Esophagus muscularis mucosa (tissue), 3 donors: ENCODE measurements at regions not wholly inside any gene's neighbourhood (a gene's known extent, or its start where the extent isn't known, plus 50 kb on each side); places are given as distances from the start of the nearest gene placed in this dataset.

ENCODE experiments used
- CTCF ChIP-seq, 3 experiments: fragments of 200-600 bp in 2 of 3; fragments of 450-650 bp in 1 of 3; sonication (generic) in 2 of 3; IDR thresholded peaks; one replicate each; pipeline ENCODE4 v1.5.1; 2017 to 2019; ENCODE audit warnings: antibody characterized with exemption in 3 of 3, mild to moderate bottlenecking in 2 of 3, moderate library complexity in 1 of 3
- POLR2A ChIP-seq: fragments of 450-650 bp; IDR thresholded peaks from one replicate; pipeline ENCODE4 v1.6.1; 2017; ENCODE audit warnings: antibody characterized with exemption, moderate library complexity, mild to moderate bottlenecking, low read depth
- POLR2AphosphoS5 ChIP-seq, 2 donors: sonication (generic); formaldehyde crosslinking; IDR thresholded peaks; one replicate each; pipeline ENCODE4 v1.6.1; 2017; ENCODE audit warnings: antibody characterized with exemption in 2 of 2

GRCh38 chr22:25353516-25354445, 134.3 kb downstream of the CRYBB2 start:
- TF ChIP-seq CTCF (IDR thresholded peaks at IDR 0.05) (no peak), POLR2AphosphoS5 (IDR thresholded peaks at IDR 0.05) (no peak), POLR2A (no peak)
